ENCODE measurements at regions not wholly inside any gene's neighbourhood (a gene's known extent, or its start where the extent isn't known, plus 50 kb on each side); places are given as distances from the start of the nearest gene placed in this dataset.

DNA sequence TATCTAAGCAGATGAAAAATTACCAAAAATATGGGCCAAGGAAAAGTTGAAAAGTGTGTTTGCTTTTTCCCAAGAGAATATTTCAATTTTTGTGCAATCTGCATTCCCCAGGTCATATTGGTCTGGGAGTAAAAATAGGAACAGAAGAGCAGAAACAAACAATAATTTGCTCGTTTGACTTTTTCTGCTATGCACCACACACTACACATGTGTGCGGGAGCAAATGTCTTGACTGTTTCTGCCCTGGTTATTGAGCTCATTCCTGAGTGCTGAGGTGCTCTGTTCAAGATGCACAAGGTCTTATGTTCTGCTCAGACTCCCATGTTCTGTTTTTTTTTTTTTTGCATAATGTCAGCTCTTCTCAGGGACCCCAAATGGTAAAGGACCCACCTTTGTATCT lies 298.0 kb upstream of the MME start:
- TF ChIP-seq EZH2 (IDR thresholded peaks at IDR 0.05; ENCODE audit: borderline replicate concordance, insufficient read depth, low read length, poor library complexity, severe bottlenecking) (no peak), EP300 (conservative IDR thresholded peaks at IDR 0.05; ENCODE audit: poor library complexity, severe bottlenecking) (no peak), SMC3 (conservative IDR thresholded peaks at IDR 0.05; ENCODE audit: poor library complexity) (no peak), POLR2AphosphoS5 (IDR thresholded peaks at IDR 0.05) (no peak)
- H3K9ac ChIP-seq (ENCODE audit: low read length) = no peak overlapping the region
- no peaks in the 10 kb centered on the region for H4K20me1 ChIP-seq (ENCODE audit: insufficient read depth)
- H3K9me3 ChIP-seq (ENCODE audit: low read length) = no peaks in the 10 kb centered on the region
- no peaks in the 10 kb centered on the region for H3K27me3 ChIP-seq (ENCODE audit: insufficient read depth, low read depth, low read length)
- no peaks in the 10 kb centered on the region for H3K36me3 ChIP-seq (ENCODE audit: insufficient read depth, low read length)
- no peak overlapping the region for H2AFZ ChIP-seq (ENCODE audit: low read depth, low read length)
- H3K27ac ChIP-seq (ENCODE audit: low read length) = no peak overlapping the region
- H3K9me2 ChIP-seq (ENCODE audit: insufficient read depth, low read length) = no peaks in the 10 kb centered on the region
- H3F3A ChIP-seq (ENCODE audit: insufficient read depth, low read length, poor library complexity, severe bottlenecking) = no peaks in the 10 kb centered on the region
- no peak overlapping the region for H3K4me2 ChIP-seq (ENCODE audit: low read length)
- no peaks in the 10 kb centered on the region for H3K79me2 ChIP-seq (replicated peaks; ENCODE audit: insufficient read depth, low read length)
- H3K4me3 ChIP-seq (ENCODE audit: low read length) = no peak overlapping the region

DNA sequence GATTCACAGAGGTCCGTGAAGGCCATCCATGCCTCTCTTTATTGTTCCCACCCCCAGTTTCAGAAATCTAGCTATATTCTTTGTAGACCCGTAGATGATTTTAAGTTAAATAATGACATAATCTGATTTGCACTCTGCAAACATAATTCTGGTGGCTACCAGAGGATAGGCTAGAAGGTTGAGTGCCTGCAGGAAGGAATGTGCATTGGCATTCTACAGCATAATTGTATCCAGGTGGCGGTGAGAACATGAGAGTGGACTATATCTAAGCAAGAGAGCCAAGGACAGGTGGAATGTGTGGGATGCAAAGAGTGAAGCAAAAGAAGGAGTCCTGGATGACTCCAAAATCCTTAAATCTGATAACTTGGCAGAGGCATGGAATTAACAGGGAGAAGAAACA lies 298.5 kb upstream of the MME start:
- no peak overlapping the region for H2AFZ ChIP-seq (ENCODE audit: low read depth, low read length)
- no peaks in the 10 kb centered on the region for H4K20me1 ChIP-seq (ENCODE audit: insufficient read depth)
- H3K4me2 ChIP-seq (ENCODE audit: low read length) = no peak overlapping the region
- no peaks in the 10 kb centered on the region for H3K9me3 ChIP-seq (ENCODE audit: low read length)
- no peaks in the 10 kb centered on the region for H3K9me2 ChIP-seq (ENCODE audit: insufficient read depth, low read length)
- H3K27me3 ChIP-seq (ENCODE audit: insufficient read depth, low read depth, low read length) = no peaks in the 10 kb centered on the region
- H3K9ac ChIP-seq (ENCODE audit: low read length) = no peak overlapping the region
- no peaks in the 10 kb centered on the region for H3K36me3 ChIP-seq (ENCODE audit: insufficient read depth, low read length)
- H3K27ac ChIP-seq (ENCODE audit: low read length) = no peak overlapping the region
- H3K79me2 ChIP-seq (replicated peaks; ENCODE audit: insufficient read depth, low read length) = no peaks in the 10 kb centered on the region
- no peaks in the 10 kb centered on the region for H3F3A ChIP-seq (ENCODE audit: insufficient read depth, low read length, poor library complexity, severe bottlenecking)
- no peak for TF ChIP-seq EZH2 (IDR thresholded peaks at IDR 0.05; ENCODE audit: borderline replicate concordance, insufficient read depth, low read length, poor library complexity, severe bottlenecking)
- no peak for TF ChIP-seq MXI1 (conservative IDR thresholded peaks at IDR 0.05; ENCODE audit: poor library complexity, severe bottlenecking)
- TF ChIP-seq EP300 (conservative IDR thresholded peaks at IDR 0.05; ENCODE audit: poor library complexity, severe bottlenecking) = no peak
- TF ChIP-seq SMC3 (conservative IDR thresholded peaks at IDR 0.05; ENCODE audit: poor library complexity) = no peak
- TF ChIP-seq, protein P1, sequence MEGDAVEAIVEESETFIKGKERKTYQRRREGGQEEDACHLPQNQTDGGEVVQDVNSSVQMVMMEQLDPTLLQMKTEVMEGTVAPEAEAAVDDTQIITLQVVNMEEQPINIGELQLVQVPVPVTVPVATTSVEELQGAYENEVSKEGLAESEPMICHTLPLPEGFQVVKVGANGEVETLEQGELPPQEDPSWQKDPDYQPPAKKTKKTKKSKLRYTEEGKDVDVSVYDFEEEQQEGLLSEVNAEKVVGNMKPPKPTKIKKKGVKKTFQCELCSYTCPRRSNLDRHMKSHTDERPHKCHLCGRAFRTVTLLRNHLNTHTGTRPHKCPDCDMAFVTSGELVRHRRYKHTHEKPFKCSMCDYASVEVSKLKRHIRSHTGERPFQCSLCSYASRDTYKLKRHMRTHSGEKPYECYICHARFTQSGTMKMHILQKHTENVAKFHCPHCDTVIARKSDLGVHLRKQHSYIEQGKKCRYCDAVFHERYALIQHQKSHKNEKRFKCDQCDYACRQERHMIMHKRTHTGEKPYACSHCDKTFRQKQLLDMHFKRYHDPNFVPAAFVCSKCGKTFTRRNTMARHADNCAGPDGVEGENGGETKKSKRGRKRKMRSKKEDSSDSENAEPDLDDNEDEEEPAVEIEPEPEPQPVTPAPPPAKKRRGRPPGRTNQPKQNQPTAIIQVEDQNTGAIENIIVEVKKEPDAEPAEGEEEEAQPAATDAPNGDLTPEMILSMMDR (IDR thresholded peaks at IDR 0.05; ENCODE audit: poor library complexity, severe bottlenecking) = no peak
- TF ChIP-seq, protein P2, sequence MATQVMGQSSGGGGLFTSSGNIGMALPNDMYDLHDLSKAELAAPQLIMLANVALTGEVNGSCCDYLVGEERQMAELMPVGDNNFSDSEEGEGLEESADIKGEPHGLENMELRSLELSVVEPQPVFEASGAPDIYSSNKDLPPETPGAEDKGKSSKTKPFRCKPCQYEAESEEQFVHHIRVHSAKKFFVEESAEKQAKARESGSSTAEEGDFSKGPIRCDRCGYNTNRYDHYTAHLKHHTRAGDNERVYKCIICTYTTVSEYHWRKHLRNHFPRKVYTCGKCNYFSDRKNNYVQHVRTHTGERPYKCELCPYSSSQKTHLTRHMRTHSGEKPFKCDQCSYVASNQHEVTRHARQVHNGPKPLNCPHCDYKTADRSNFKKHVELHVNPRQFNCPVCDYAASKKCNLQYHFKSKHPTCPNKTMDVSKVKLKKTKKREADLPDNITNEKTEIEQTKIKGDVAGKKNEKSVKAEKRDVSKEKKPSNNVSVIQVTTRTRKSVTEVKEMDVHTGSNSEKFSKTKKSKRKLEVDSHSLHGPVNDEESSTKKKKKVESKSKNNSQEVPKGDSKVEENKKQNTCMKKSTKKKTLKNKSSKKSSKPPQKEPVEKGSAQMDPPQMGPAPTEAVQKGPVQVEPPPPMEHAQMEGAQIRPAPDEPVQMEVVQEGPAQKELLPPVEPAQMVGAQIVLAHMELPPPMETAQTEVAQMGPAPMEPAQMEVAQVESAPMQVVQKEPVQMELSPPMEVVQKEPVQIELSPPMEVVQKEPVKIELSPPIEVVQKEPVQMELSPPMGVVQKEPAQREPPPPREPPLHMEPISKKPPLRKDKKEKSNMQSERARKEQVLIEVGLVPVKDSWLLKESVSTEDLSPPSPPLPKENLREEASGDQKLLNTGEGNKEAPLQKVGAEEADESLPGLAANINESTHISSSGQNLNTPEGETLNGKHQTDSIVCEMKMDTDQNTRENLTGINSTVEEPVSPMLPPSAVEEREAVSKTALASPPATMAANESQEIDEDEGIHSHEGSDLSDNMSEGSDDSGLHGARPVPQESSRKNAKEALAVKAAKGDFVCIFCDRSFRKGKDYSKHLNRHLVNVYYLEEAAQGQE (IDR thresholded peaks at IDR 0.05; ENCODE audit: borderline replicate concordance) = no peak
- TF ChIP-seq POLR2AphosphoS5 (IDR thresholded peaks at IDR 0.05) = no peak
- no peak for TF ChIP-seq TAF1 (IDR thresholded peaks at IDR 0.05; ENCODE audit: low read depth)
- TF ChIP-seq RAD21 (conservative IDR thresholded peaks at IDR 0.05) = no peak
- H3K4me3 ChIP-seq (ENCODE audit: low read length) = no peak overlapping the region

Measured in neural cell (in vitro differentiated cells).